ENCODE measurements at regions not wholly inside any gene's neighbourhood (a gene's known extent, or its start where the extent isn't known, plus 50 kb on each side); places are given as distances from the start of the nearest gene placed in this dataset.

DNA sequence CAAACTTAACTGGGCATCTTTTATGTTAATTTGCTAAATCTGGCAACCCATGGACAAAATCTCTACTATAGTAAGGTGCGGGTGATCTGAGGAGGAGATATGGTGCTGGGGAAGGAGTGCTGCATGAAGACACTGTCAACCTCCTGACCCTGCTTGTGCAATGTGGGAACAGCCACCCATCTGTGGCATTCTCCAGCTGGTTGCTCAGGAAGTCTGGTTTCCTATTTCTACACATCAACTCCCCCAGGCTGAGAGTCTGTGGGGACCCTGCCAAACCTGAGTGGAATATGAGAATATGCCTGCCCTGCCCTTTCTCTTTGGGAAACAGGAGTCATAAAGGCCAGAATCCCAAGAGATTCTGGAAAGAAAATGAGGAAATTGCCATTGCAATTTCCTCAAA is 60.1 kb upstream of the PAX3 start:
- TF ChIP-seq TAF1 (IDR thresholded peaks at IDR 0.05; ENCODE audit: borderline replicate concordance, low read depth, low read length) (no peak), EP300 (IDR thresholded peaks at IDR 0.05; ENCODE audit: borderline replicate concordance in 1 of 2, control insufficient read depth in 1 of 2, low read depth in 2 of 2, low read length in 2 of 2) (no peak)
